SKM-1 (cell line): ENCODE measurements at regions not wholly inside any gene's neighbourhood (a gene's known extent, or its start where the extent isn't known, plus 50 kb on each side); places are given as distances from the start of the nearest gene placed in this dataset.
A peak's percentile ranks its signal among the peaks of the same experiment; 100 is the strongest.

Experiments
- DNase-seq: peaks from one replicate; lab custom pipeline; 2025; ENCODE audit not compliant: unreplicated experiment; lab: John Stamatoyannopoulos, UW

GRCh38 chr9:7246917-7247522 lies 489.2 kb downstream of the KDM4C start:
- DNase-seq: no peak

DNA sequence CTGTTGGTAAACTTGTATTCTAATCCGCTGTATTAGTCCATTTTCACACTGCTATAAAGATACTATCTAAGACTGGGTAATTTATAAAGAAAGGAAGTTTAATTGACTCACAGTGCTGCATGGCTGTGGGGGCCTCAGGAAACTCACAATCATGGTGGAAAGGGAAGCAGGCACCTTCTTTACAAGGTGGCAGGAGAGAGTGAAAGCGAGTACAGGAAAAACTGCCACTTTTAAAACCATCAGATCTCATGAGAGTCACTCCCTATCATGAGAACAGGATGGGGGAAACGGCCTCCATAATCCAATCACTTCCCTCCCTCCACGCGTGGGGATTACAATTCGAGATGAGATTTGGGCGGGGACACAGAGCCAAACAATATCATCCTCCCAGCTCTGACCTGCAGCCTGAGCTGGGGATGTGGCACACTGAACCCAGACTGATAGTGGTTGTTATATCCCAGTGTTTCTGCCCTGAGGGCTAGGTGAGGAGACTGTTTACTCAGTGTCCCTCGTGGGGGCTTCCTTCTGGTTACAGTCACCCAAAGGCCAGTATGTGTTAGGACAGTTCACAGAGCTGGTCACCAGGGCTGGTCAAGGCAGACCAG lies 488.3 kb downstream of the KDM4C start:
- no peak for DNase-seq

DNA sequence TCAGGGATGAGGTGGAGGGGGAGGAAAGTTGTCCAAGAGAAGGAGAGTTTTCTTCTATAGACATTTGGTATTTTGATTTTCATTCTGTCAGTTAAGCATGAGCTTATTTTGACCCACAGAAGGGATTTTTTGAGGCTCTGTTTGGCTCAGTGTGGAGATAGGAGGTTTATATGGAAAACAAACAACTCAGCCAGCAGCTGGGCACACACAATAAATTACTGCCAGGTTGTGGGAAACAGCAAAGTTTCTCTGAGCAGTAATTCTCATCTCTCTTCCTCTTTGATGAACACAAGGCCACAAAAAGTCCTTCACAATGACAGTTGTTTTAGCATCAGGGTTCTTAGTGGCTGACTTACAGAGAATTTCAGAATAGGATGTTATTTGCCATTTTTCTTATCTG lies 486.1 kb downstream of the KDM4C start:
- no peak for DNase-seq

GRCh38 chr9:7242126-7242525 lies 484.4 kb downstream of the KDM4C start:
- DNase-seq: no peak

DNA sequence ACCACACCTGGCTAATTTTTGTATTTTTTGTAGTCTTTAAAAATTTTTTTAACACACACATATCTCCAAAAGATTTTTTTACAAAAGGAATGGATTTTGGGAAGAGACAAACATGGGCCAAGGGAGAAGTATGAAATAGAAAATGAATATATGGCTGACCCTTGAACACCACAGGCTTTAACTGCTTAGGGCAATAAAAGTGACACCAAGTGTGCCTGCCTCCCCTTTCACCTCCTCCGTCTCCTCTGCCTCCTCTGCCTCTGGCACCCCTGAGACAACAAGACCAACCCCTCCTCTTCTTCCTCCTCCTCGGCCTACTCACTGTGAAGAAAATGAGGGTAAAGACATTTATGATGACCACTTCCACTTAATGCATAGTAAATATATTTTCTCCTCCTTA lies 483.9 kb downstream of the KDM4C start:
- no peak for DNase-seq

- DNase-seq: no peak
Observed at GRCh38 chr9:7240569-7241311, 483.0 kb downstream of the KDM4C start.

- no peak for DNase-seq
Observed at GRCh38 chr9:7239708-7240107, 481.9 kb downstream of the KDM4C start.

DNA sequence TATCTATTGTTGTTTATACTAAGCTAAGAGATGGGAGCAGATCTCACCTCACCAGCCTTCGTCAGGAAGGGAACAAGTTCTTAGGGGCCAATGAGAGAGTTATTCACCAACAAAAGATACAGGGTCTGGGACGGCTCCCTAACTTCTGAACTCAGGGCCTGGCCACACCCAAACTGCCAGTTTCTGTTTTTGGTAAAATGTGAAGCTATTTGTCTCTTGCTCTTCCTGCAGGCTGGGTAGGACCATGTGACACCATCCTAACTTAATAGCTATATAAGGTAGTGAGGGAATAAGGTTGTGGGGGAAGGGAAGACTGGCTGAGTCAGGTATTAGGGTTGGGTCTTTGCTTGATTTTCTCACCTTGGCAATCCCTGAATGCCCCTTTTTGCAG lies 480.5 kb downstream of the KDM4C start:
- no peak for DNase-seq

GRCh38 chr9:7237473-7238246 lies 479.9 kb downstream of the KDM4C start:
- no peak for DNase-seq

DNA sequence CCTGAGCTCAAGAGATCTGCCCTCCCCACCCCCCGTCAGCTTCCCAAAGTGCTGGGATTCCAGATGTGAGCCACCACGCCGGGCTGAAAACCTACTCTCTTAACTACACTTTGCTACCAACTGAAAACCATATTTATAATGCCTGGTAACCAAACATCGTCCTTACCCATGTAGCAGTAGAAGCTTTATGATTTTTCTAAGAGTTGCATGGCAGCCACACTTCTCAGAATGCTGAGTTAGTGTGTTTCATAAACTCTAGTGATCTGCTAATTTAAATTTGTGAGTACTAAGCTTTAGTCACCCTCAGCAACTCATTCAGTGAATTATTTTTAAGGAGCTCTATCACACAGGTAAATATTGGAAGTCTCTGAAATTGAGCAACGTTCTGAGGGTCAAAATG lies 478.4 kb downstream of the KDM4C start:
- no peak for DNase-seq

- DNase-seq: peak; percentile 12
Observed at GRCh38 chr9:7234144-7234543, 476.4 kb downstream of the KDM4C start.

GRCh38 chr9:7229571-7229970 lies 471.8 kb downstream of the KDM4C start:
- no peak for DNase-seq

DNA sequence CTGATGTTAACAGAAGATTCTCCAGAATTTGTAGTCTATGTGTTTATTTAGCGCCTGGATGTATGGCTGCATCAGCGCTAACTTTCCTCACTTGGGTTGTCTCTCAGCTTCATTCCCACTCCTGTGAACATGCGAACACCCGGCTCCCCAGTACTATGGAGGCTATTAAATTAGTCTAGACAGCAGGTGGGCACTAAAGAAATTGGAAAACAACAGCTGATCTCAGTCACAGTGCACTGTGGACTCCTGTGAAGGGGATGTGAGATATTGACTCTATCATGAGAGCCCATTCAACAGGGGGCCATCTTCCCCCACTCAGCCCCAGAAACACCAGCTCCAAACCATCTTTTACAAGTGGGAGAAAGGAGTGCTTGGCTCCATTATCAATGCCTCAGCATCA lies 471.0 kb downstream of the KDM4C start:
- no peak for DNase-seq

DNA sequence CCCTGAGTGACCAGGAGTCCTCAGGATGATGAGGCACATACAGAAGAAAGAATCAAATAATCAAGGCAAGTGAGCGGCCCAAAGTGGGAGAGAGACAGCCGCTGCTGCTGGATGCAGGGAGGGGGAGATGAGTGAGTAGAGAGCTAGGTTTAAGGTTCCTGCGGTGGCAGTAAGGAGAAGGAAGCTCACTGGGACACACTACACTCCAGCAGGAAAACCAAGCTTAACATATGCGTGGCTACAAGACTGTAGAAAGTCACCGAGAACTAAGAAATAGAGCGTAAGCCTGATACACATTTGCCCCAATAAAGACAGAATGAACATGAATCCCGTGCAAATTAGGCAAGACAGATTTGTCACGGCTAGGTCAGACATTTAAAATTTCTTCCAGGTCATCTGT lies 470.2 kb downstream of the KDM4C start:
- DNase-seq: no peak

DNA sequence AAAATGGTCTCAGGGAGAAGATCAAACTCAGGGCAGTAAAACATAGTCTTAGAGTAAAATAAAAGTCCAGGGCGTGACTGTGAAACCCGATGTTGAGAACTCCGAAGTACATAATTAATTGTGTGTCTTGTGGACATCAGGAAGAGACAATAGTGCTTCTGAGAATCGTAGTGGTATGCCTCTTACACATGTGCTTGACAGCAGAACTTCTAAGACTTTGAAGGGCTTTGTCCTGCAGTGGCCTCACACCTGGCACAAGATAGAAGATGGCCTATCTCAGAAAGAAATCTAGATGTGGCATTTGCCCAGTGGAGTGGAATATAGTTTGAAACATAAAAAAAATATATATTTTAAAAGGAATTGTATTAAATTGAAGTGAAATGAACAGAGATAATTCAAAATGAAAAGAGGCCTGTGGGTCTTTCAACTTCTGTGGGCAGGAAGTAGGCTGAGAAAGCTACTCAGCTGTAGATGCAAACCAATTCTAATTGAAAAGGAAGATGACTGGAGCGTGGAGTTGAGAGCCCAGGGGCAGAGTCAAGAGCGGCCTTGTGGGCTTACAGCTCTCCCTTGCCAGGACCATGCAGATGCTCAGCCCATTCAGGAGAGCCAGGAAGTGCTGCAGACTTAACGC lies 468.4 kb downstream of the KDM4C start:
- DNase-seq: no peak
